Activated CD4-positive, alpha-beta T cell treated with anti-CD3 and anti-CD28 coated beads, Interleukin-2, Interleukin-4, amounts not matched to agents 100 ng/mL and 50 ng/mL, durations not matched to agents 16 hours and 8 hours (primary cell): ENCODE measurements at regions not wholly inside any gene's neighbourhood (a gene's known extent, or its start where the extent isn't known, plus 50 kb on each side); places are given as distances from the start of the nearest gene placed in this dataset.
"Not testable (repeated sequence)": the region's sequence is repeated elsewhere in the genome, so short reads cannot be mapped to it uniquely, and the experiment has no call there.

Experiments
- DNase-seq: peaks from one replicate; pipeline ENCODE4 v3.0.0-alpha.2; 2020; ENCODE audit warnings: low spot score

DNA sequence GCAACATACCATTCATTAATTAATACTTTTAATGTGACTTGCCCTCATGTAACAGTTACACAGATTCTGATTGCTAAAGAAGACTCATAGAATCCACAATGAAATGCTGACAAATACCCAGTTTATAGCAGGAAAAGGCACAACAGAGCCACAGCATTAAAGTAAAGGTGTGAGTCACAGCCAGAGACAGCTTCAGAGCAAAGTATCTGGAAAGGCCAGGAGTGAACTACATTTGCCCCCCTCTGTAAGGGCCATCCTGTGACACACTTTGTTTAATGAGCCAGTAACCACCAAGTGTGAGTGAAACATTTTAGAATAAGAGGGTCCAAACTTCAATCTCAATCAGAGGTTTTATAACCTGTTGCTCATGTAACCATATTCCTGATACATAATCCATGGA is 133.8 kb upstream of the TACR3 start:
- DNase-seq, result no peak

DNA sequence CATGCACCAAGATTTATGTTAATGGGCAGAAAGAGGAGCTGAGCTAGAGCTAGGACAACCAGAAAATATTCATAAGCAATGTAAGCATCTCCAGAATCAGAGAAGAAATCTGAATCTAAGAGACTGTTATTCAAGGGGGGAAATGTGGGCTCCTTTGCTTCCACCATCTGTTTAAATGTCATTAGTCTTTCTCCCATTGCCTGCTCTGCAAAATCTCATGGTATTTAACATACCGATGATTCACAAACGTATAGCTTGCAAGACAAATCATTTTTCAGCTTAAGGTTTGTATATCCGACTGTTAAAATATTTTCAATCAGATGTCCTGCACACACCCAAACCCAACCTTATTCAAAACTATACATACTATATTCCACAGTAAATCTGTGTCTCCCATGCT is 133.4 kb upstream of the TACR3 start:
- DNase-seq, result no peak

DNA sequence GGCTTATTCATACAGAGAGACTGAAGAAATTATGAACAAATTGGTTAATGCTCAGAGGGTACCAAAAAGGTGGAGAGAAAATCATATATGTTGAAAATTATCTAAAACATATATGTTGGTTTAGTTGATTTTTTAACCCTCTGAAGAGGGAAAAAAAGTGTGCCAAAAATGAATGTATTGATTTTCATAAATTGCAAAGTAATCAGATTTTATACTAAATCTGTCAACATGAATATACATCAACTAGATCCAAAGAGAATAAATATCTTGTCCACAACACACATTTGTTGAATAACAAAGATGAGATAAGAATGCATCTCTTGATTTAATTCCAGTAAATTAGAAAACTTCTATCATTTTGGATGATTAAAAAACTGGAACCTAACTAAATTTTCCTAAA is 125.3 kb upstream of the TACR3 start:
- no peak for DNase-seq

DNA sequence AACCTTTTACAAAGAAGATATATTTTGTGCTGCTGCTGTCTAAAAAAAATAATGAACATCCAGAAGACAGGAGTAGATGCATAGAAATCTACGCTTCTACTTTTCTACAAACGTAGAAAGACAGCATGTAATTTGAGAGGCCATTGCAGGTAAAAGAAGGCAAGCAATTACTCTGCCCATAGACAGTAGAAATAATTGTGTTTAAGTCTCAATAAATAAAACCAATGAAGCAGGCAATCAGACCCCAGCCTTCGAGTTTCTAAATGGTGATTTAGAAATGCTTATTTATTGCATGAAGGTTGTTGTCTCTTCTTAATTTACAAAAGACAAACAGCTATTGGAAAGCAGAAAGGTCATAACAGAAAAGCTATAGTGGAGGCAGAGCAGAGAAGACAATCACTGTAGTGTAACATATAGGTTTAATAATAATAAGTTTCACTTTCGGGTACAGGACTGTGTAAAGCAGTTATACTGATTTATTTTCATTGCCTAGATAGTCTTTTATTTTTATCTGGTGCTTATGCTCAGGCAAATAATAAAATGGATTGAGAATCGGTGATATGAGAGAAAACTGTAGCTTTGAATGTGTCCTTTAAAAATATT is 123.0 kb upstream of the TACR3 start:
- DNase-seq, result no peak

DNA sequence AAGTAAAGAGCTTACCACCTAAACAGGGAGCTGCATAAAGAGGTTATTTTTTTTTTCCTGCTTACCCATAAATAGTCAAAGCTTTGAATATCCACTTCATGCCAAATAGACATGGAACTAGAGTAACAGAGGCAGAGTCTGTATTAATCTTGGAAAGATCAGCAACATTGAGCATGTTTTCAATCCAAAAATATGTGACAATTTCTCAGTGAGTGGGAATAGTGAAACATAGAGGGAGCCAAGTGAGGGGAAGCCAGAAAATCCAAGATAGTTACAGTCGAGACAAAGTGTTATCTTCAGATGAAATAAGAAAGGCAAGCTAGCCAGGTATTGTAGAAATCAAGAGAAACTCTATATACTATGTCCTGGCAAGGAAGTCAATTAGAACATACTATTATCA is 122.3 kb upstream of the TACR3 start:
- no peak for DNase-seq

DNA sequence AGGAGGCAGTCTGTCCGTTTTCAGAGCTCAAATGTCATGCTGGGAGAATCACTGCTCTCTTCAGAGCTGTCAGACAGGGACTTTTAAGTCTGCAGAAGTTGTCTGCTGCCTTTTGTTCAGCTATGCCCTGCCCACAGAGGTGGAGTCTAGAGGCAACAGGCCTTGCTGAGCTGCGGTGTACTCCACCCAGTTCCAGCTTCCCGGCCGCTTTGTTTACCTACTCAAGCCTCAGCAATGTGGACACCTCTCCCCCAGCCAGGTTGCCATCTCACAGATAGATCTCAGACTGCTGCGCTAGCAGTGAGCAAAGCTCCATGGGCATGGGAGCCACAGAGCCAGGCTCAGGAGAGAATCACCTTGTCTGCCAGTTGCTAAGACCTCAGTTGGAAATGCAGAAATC is 90.5 kb upstream of the TACR3 start:
- DNase-seq, result not testable (repeated sequence)

DNA sequence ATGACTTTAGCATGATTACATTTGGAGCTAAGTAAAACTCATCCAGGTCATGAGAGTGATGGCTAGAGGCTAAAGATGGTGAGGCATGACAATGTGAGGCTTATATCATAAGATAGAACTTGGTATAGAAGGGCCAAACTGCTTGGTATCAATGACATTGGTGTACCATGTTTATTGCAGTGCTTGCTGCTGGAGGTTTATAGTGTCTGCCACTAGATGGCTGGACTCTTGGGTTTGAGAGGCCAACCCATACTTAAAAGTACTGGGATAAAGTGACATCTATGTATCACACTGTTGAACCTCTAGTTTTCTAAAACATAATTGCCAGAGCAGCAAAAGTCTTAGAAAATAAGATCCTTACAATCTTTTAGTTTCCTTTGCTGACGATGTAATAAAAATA is 83.0 kb upstream of the TACR3 start:
- no peak for DNase-seq

DNA sequence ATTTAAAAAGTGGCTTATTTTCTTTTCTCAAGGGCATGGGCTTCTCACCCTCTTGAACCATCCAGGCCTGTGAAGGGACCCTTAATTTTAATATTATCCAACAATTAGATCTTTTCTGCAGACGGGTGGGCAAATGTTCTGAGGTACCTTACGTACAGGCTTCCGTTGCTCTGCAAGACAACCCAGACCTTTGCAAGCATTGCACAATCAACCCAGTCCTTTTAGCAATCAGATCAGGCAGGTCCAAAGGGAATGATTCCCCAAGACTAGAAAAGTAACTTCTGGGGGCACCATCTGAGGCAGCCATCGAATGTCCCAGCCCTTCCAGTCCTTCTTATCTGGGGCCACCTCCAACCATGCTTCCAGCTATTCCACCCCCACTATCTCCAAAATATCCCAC is 67.3 kb upstream of the TACR3 start:
- DNase-seq, result no peak

DNA sequence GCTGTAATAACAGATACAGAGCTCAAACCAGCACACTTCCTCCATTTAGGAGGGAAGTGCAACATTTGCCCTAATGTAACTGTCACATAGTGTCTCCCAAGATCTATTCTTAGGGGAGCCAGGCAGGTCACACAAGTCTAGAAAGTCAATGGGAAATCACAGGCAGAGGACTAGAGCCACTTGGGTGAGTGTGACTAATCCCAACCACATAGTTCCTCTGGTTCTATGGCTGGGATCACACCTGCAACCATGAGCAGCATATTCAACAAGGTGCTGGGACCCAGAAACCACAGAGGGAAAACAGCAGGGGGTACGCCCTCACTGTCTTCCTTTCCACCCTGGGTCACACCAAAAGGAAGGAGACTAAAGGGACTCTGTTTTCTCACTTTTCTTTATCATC is 66.8 kb upstream of the TACR3 start:
- no peak for DNase-seq

DNA sequence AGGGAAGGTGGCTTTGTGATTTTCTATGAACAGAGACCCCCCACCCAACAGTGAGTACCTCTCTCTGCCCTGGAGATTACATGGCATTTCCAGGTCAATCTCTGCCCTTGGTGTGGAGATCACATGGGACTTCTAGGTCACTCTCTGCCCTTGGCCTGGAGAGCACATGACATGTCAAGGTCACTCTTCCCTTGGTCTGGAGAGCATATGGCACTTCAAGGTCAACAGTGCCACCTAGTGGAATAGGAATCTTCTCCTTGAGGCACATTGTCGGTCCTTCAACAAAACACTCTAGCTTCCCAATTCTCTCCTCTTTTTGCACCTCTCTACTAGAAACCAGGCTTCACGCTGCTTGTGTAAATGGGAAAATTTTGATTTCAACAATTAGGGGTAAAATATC is 66.2 kb upstream of the TACR3 start:
- DNase-seq, result peak; percentile 45

DNA sequence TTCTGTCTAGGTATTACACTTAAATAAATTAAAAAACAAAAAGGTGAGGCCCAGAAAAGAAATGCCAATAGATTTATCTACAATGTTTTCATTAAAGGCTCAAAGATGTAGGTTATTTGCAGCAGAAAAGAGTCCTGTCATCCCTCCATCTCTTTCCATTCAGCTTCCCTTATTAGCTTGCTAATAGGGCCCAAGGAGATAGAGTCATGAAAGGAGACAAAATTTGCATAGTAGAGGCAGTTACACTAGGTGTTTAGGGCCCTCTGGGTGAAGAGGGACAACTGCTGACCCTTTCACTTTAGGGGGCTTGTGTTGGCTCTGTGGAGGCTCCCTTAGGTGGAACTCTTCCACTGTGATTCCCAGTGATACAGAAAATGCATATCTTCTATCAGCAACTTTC is 58.4 kb upstream of the TACR3 start:
- no peak for DNase-seq

DNA sequence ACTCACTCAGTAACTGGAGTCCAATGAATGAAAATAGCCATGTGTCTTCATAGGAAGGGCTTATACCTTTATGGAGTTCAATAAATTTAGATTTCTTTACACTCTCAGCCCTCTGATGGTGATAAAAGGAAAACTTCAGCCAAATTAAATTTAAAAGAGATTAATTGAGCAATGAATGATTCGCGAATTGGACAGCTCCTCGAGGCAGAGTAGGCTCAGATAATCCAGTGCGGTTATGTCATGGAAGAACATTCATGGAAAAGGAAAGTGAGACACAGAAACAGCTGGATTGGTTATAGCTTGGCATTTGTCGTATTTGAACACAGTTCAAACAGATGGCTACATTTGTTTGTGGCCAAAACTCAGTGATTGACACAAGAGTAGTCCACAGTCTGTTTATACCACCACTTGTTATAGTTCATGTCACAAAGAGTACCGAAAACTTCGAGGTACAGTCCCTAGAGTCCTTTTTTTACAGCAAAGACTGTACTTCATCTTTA is 54.6 kb upstream of the TACR3 start:
- no peak for DNase-seq

DNA sequence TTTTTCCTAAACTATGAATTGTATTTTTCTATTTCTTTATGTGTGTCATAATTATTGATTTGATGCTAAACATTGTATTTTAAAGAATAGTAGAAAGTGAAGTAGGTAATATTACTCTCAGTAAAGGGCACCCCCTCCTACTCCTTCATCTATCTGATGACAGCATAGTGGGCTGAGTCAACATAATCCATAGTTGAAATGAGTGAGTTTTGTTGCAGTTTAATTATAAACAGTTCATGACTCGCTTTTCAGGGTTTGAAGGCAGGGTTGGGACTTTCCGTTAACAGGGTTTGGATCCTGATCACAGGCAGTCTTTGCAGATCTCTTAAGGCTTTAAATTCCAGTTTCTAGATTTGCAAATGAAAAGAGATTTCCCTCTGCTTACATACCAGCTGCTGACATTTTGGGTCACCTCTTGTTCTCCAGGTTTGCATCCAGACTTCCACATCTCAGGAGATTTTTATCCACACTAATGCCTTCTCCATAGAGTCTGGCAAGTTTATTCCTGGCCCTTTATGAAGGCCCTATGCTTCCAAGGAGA is 54.0 kb upstream of the TACR3 start:
- DNase-seq, result no peak
